Liver (tissue), 3 donors: ENCODE measurements at regions not wholly inside any gene's neighbourhood (a gene's known extent, or its start where the extent isn't known, plus 50 kb on each side); places are given as distances from the start of the nearest gene placed in this dataset.

Experiments used
- CTCF ChIP-seq: fragments of 150-350 bp; IDR thresholded peaks from 2 replicates; pipeline ENCODE4 v1.5.1; 2017; ENCODE audit warnings: improper control_type of control experiment, low read depth, low read length; ENCODE audit not compliant: missing input control
- JUND ChIP-seq, 2 donors: IDR thresholded peaks; 2 replicates each; pipeline ENCODE4 v1.6.1; 2016; ENCODE audit warnings: antibody characterized with exemption in 2 of 2
- RXRA ChIP-seq, 2 donors: IDR thresholded peaks; 2 replicates each; pipeline ENCODE4 v1.6.1; 2017 to 2018; ENCODE audit warnings: antibody characterized with exemption in 2 of 2, mild to moderate bottlenecking in 1 of 2
- TF ChIP-seq, protein P1 (sequence below): IDR thresholded peaks from 2 replicates; pipeline ENCODE4 v1.6.1; 2016; ENCODE audit warnings: antibody characterized with exemption
- donor health status: healthy.
- donor health status: healthy.

DNA sequence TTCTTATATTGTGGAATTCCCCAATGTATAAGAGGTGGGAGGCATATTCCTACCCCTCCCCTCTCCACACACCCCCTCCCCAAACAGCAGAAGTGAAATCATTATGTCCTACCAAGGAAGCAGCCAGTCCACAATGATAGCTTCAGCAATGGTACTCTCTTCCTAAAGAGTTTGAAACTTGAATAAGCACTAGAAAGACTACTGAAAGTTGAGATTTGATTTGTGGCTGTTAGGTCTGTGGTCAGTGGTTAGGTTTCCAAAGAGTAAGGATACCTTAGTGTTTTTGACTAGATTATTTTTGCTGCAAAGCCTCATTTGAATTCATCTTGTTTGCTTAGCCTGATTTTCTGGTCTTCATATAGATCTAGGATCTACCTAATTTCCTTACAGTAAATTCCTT lies 242.2 kb downstream of the DKK2 start:
- no peak for TF ChIP-seq CTCF
- TF ChIP-seq, protein P1, sequence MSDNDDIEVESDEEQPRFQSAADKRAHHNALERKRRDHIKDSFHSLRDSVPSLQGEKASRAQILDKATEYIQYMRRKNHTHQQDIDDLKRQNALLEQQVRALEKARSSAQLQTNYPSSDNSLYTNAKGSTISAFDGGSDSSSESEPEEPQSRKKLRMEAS: no peak
- TF ChIP-seq RXRA (IDR thresholded peaks at IDR 0.05): no peak
- TF ChIP-seq JUND (IDR thresholded peaks at IDR 0.05): no peak
